GM18909 (cell line): ENCODE measurements at regions not wholly inside any gene's neighbourhood (a gene's known extent, or its start where the extent isn't known, plus 50 kb on each side); places are given as distances from the start of the nearest gene placed in this dataset.
"Not testable (repeated sequence)": the region's sequence is repeated elsewhere in the genome, so short reads cannot be mapped to it uniquely, and the experiment has no call there.

Experiments
- ATAC-seq: cut with Tn5 transposase; IDR thresholded peaks from one replicate; pipeline ENCODE4 v1.9.1; 2021; ENCODE audit warnings: mild to moderate bottlenecking; ENCODE audit not compliant: unreplicated experiment, poor library complexity

DNA sequence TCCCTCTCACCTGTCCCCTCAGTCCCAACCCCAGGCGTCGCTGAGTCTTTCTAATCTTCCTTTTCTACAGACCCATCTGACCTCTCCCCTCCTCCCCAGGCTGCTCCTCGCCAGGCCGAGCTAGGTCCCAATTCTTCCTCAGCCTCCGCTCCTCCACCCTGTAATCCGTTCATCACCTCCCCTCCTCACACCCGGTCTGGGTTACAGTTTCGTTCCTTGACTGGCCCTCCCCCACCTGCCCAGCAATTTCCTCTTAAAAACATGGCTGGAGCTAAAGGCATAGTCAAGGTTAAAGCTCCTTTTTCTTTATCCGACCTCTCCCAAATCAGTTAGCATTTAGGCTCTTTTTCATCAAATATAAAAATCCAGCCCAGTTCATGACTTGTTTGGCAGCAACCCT lies 262.0 kb downstream of the SMARCA2 start:
- ATAC-seq = not testable (repeated sequence)

GRCh38 chr9:2277644-2278043 lies 262.5 kb downstream of the SMARCA2 start:
- ATAC-seq = not testable (repeated sequence)

DNA sequence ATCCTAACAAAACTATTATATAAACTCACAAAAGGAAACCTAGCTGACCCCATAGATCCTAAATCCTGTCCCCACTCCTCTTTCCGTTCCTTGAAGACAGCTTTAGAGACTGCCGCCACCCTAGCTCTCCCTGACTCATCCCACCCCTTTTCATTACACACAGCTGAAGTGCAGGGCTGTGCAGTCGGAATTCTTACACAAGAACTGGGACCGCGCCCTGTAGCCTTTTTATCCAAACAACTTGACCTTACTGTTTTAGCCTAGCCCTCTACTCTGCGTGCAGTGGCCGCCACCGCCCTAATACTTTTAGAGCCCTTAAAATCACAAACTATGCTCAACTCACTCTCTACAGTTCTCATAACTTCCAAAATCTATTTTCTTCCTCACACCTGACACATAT lies 264.0 kb downstream of the SMARCA2 start:
- not testable (repeated sequence) for ATAC-seq

- ATAC-seq = no peak
These were observed 266.1 kb downstream of the SMARCA2 start for GRCh38 chr9:2281031-2281802.

GRCh38 chr9:2281803-2282185 lies 266.6 kb downstream of the SMARCA2 start:
- ATAC-seq = no peak

GRCh38 chr9:2284770-2285169 lies 269.6 kb downstream of the SMARCA2 start:
- ATAC-seq = no peak

- no peak for ATAC-seq
These were observed 270.5 kb downstream of the SMARCA2 start for GRCh38 chr9:2285416-2286332.

GRCh38 chr9:2286333-2286705 lies 271.2 kb downstream of the SMARCA2 start:
- ATAC-seq = no peak

DNA sequence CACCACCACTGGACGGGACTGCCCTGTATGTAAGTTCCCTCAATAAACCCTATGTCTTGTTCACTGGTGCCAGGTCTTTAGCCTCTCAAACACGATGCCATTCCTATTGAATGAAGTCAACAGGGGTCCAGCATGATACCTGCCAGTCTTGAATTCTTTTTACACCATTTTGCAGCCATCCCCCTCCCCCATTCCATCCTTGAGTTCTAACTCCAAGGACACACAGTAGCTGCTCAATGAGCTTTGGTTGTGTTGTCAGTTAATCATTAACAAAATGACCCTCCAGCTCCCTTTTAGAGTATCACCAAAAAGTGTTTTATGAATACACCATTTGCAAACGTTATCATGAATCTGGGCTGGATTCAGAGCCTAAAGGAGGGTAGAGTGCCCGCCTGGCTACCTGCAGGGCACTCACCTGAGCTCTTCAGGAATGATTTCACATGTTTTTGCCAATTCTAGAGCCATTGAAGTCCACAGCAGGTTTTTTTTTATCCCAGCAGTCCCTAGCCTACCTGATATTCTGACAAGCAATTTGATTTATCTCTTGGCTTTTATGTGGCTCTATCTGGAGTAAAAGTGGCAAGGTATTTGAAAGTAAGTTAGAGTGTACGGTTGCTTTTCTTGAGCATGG lies 271.8 kb downstream of the SMARCA2 start:
- no peak for ATAC-seq

- ATAC-seq = no peak
These were observed 273.2 kb downstream of the SMARCA2 start for GRCh38 chr9:2288309-2288708.

GRCh38 chr9:2289263-2289662 lies 274.1 kb downstream of the SMARCA2 start:
- no peak for ATAC-seq

- ATAC-seq = no peak
These were observed 275.2 kb downstream of the SMARCA2 start for GRCh38 chr9:2290382-2290781.

DNA sequence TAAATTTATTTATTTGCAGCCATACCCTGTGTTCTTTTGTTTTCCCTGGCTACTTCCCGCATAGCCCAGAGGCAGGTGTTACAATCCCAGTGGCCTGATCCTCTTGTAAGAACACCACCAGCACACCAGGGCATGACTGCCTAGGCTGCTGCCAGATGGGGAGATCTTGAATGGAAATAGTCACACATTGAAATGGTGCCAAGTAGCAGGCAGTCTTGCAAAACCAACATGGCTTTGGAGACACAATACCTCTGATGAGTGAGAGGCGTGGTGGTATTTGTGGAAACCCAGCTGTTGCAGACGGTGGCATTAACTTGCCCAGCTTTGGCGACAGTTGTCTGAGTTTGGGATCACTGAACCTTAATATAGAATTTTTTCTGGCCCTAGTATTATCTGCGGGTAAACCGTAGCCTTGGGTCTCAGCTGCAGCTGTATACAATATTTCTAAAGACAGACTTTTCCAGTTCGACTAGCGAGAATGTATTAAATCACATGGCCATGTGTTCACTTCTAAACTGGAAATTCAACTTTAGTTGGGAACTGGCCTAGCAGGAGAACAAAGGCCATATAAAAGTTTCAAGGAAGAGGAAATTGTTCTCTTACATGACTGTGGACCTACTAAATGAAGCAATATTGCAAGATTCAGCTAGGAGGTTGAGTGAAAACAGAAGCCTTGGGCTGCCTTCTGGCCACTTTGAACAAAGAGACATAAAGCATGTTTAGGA lies 277.0 kb downstream of the SMARCA2 start:
- no peak for ATAC-seq

- ATAC-seq = no peak
These were observed 277.6 kb downstream of the SMARCA2 start for GRCh38 chr9:2292733-2293132.

- ATAC-seq = no peak
These were observed 282.6 kb downstream of the SMARCA2 start for GRCh38 chr9:2297771-2298170.

DNA sequence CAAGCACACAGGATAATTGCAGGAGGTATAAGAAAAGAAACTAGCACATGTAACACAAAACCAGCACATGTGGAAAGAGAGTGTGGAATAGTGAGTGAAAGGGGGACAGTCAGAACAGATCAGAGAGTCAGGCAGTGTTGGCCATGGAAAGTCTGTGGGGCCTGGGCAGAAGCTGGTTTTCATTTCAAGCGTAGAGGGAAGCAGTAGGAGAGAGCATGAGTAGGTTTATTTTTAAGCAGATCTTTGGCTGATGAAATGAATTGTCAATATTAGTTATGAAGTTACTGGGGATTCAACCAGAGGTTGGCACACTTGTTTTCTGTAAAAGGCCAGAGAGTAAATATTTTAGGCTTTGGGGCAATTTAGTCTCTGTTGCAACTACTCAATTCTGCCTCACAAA lies 283.1 kb downstream of the SMARCA2 start:
- no peak for ATAC-seq

- no peak for ATAC-seq
These were observed 284.2 kb downstream of the SMARCA2 start for GRCh38 chr9:2299156-2299842.

DNA sequence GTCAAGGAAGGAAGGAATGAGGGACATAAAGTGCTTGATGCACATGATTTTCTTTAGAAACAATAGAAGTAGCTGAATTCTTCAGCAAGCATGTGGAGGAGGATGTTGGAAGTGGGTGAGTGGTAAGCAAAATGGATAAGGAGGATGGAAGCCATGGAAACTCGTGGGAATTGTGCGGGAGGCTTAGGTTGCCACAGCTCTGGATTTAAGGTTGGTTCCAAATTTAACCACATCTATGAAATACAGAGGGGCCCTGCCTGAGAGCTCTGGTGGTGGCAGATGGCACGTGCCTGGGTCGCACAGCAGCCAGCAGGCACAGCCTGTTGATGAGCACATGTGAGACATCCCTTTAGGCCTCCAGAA lies 284.7 kb downstream of the SMARCA2 start:
- no peak for ATAC-seq

- ATAC-seq = no peak
These were observed 285.2 kb downstream of the SMARCA2 start for GRCh38 chr9:2300325-2300724.

DNA sequence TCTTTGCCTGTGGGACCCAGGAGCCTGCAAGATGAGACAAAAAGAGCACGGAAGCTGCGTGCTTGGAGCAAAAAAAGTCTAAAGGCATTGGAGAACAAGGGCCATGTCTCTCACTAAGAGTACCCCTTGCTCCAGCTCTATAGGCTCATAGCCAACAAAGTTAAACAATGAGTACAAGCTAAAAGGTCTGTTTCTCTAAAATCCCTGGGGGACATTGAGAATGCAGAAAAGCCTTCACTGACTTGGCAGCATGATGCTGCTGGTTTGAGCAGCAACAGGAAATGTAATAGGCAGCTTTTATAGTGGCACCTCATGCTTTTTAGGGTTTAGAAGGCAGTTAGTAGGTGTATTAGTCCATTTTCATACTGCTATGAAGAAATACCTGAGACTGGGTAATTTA lies 287.5 kb downstream of the SMARCA2 start:
- ATAC-seq = no peak
